Keratinocyte (primary cell): ENCODE measurements at regions not wholly inside any gene's neighbourhood (a gene's known extent, or its start where the extent isn't known, plus 50 kb on each side); places are given as distances from the start of the nearest gene placed in this dataset.

ENCODE experiments used
- DNase-seq: peaks from one replicate; pipeline ENCODE4 v3.0.0-alpha.2; 2011; ENCODE audit warnings: low read depth, missing footprints, low spot score
- FAIRE-seq: peaks from 2 replicates; lab custom pipeline; 2011; peaks lifted over from hg19 to GRCh38; lab: Jason Lieb, UNC
- H2AFZ ChIP-seq: 2 replicates; pipeline ENCODE4 v1.6.0; 2012; ENCODE audit warnings: low read length, control low read depth, inconsistent platforms; ENCODE audit not compliant: control insufficient read depth
- H3K27ac ChIP-seq: 2 replicates; pipeline ENCODE4 v1.5.1; 2011; ENCODE audit warnings: low read length; ENCODE audit not compliant: control insufficient read depth, insufficient read depth
- H3K27me3 ChIP-seq: 3 replicates; pipeline ENCODE4 v1.6.0; 2011; ENCODE audit warnings: low read length; ENCODE audit not compliant: control insufficient read depth, insufficient read depth; ENCODE audit errors: extremely low read depth
- H3K36me3 ChIP-seq, 2 experiments: 2 replicates in 1 of 2; 3 replicates in 1 of 2; pipeline ENCODE4 v1.5.1; 2011; ENCODE audit warnings: low read length in 2 of 2, mild to moderate bottlenecking in 1 of 2; ENCODE audit not compliant: control insufficient read depth in 2 of 2, insufficient read depth in 2 of 2; ENCODE audit errors: extremely low read depth in 1 of 2
- H3K4me1 ChIP-seq: 3 replicates; pipeline ENCODE4 v1.5.1; 2011; ENCODE audit warnings: low read length; ENCODE audit not compliant: control insufficient read depth, insufficient read depth; ENCODE audit errors: extremely low read depth
- H3K4me2 ChIP-seq: 3 replicates; pipeline ENCODE4 v1.6.0; 2011; ENCODE audit warnings: low read depth, low read length; ENCODE audit not compliant: control insufficient read depth, insufficient read depth; ENCODE audit errors: extremely low read depth
- H3K4me3 ChIP-seq, 3 experiments: fragments of 200-600 bp in 1 of 3; sonication (generic) in 1 of 3; 2 replicates in 2 of 3; 3 replicates in 1 of 3; pipeline ENCODE4 v1.5.1; 2011 to 2016; ENCODE audit warnings: low read length in 3 of 3, mild to moderate bottlenecking in 3 of 3, control low read depth in 2 of 3, inconsistent platforms in 1 of 3, low read depth in 1 of 3, mixed read lengths in 1 of 3, mixed run types in 1 of 3, moderate library complexity in 1 of 3; ENCODE audit not compliant: control insufficient read depth in 2 of 3, insufficient read depth in 2 of 3; ENCODE audit errors: extremely low read depth in 1 of 3
- H3K79me2 ChIP-seq: 2 replicates; pipeline ENCODE4 v1.6.0; 2012; ENCODE audit warnings: low read length; ENCODE audit not compliant: control insufficient read depth, insufficient read depth
- H3K9ac ChIP-seq: 3 replicates; pipeline ENCODE4 v1.6.0; 2011; ENCODE audit warnings: low read length; ENCODE audit not compliant: control insufficient read depth, insufficient read depth; ENCODE audit errors: extremely low read depth
- H3K9me1 ChIP-seq: 3 replicates; pipeline ENCODE4 v1.6.0; 2011; ENCODE audit warnings: low read length; ENCODE audit not compliant: control insufficient read depth, insufficient read depth; ENCODE audit errors: extremely low read depth
- H3K9me3 ChIP-seq: 2 replicates; pipeline ENCODE4 v1.5.1; 2012; ENCODE audit warnings: low read depth, low read length; ENCODE audit not compliant: control insufficient read depth
- H4K20me1 ChIP-seq: 3 replicates; pipeline ENCODE4 v1.6.0; 2011; ENCODE audit warnings: low read length; ENCODE audit not compliant: control insufficient read depth, insufficient read depth; ENCODE audit errors: extremely low read depth
- EZH2 ChIP-seq: IDR thresholded peaks from one replicate; pipeline ENCODE4 v1.6.1; 2012; ENCODE audit warnings: inconsistent platforms, mild to moderate bottlenecking, low read length, moderate library complexity
- dilution Hi-C: fragments of 300-500 bp; cut with MboI; formaldehyde crosslinking; loops from one replicate; pipeline ENCODE4 v1.7.0; 2020; ENCODE audit warnings: low sequenced_read_pairs; ENCODE audit not compliant: extremely low pct_ligation_motif_present
- TF ChIP-seq, protein P1 (sequence below), 3 experiments: IDR thresholded peaks in 1 of 3; conservative IDR thresholded peaks in 1 of 3; optimal IDR thresholded peaks in 1 of 3; 2 replicates in 2 of 3; 3 replicates in 1 of 3; pipeline versions ENCODE3 to v1.5.1; 2011; ENCODE audit warnings: low read length in 3 of 3, mild to moderate bottlenecking in 3 of 3, moderate library complexity in 2 of 3, control low read depth in 1 of 3, inconsistent platforms in 1 of 3; ENCODE audit not compliant: insufficient read depth in 2 of 3; ENCODE audit errors: extremely low read depth in 1 of 3

DNA sequence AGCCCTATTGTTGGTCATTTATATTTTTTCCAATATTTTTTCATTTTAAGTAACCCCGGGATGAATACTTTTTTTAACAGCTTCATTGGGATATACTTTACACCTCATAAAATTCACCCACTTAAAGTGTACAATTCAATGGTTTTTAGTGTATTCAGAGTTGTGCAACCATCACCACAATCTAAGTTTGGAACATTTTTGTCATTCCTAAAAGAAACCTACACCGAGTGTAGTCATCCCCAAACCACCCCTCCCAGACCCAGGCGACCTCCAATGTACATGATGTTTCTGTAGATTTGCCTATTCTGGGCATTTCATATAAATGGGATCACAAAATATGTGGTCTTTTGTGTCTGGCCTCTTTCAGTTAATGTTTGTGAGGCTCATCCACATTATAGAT lies 118.3 kb upstream of the FRMD4B start:
- Histone ChIP-seq H3K4me3 (no peak overlapping the region), H3K4me1 (peaks cover 15% of the 10 kb centered on the region), H3K9ac (no peak overlapping the region), H2AFZ (no peak overlapping the region), H3K27me3 (no peaks in the 10 kb centered on the region), H4K20me1 (peaks cover 11% of the 10 kb centered on the region), H3K27ac (no peak overlapping the region), H3K9me1 (peaks cover 8% of the 10 kb centered on the region), H3K36me3 (peaks cover 0 to 2% of the 10 kb centered on the region in 2 experiments), H3K4me2 (no peak overlapping the region), H3K9me3 (no peaks in the 10 kb centered on the region), H3K79me2 (peaks cover 84% of the 10 kb centered on the region)
- DNase-seq (no peak), FAIRE-seq (no peak)
- dilution Hi-C loops: no loop called here
- TF ChIP-seq, protein P1, sequence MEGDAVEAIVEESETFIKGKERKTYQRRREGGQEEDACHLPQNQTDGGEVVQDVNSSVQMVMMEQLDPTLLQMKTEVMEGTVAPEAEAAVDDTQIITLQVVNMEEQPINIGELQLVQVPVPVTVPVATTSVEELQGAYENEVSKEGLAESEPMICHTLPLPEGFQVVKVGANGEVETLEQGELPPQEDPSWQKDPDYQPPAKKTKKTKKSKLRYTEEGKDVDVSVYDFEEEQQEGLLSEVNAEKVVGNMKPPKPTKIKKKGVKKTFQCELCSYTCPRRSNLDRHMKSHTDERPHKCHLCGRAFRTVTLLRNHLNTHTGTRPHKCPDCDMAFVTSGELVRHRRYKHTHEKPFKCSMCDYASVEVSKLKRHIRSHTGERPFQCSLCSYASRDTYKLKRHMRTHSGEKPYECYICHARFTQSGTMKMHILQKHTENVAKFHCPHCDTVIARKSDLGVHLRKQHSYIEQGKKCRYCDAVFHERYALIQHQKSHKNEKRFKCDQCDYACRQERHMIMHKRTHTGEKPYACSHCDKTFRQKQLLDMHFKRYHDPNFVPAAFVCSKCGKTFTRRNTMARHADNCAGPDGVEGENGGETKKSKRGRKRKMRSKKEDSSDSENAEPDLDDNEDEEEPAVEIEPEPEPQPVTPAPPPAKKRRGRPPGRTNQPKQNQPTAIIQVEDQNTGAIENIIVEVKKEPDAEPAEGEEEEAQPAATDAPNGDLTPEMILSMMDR (optimal IDR thresholded peaks at IDR 0.05 in 1 of 3, IDR thresholded peaks at IDR 0.05 in 1 of 3, conservative IDR thresholded peaks at IDR 0.05 in 1 of 3; ENCODE audit: extremely low read depth in 1 of 3, insufficient read depth in 2 of 3, low read length in 3 of 3): no peak
- TF ChIP-seq EZH2: no peak

DNA sequence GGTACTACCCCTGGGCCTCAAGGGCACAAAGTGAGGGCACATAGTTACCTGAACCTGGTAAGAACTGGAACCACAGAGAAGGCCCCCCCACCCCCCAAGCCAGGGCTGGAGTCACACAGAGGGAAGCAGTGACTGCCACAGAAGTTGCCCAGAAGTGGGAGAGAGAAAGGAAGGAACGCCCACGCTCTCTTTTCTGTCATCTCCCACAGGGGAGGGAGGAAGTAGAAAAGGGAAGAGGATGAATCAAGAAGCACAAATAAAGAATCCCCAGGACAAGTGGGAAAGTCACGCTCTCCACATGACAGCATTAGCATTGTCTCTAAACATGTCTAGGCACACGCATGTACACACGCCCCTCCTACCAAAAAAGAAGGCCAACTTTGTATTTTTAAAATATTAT lies 114.7 kb upstream of the FRMD4B start:
- Histone ChIP-seq H3K27me3 (no peaks in the 10 kb centered on the region), H4K20me1 (peaks cover 5% of the 10 kb centered on the region), H3K4me2 (no peak overlapping the region), H3K9ac (no peak overlapping the region), H3K4me1 (peaks cover 12% of the 10 kb centered on the region), H2AFZ (no peak overlapping the region), H3K27ac (no peak overlapping the region), H3K9me3 (no peaks in the 10 kb centered on the region), H3K9me1 (peaks cover 5% of the 10 kb centered on the region), H3K36me3 (peaks cover 0 to 2% of the 10 kb centered on the region in 2 experiments), H3K4me3 (no peak overlapping the region), H3K79me2 (peaks cover 83% of the 10 kb centered on the region)
- peak; percentile 9 for FAIRE-seq
- no peak for TF ChIP-seq EZH2
- TF ChIP-seq, protein P1 (optimal IDR thresholded peaks at IDR 0.05 in 1 of 3, IDR thresholded peaks at IDR 0.05 in 1 of 3, conservative IDR thresholded peaks at IDR 0.05 in 1 of 3; ENCODE audit: extremely low read depth in 1 of 3, insufficient read depth in 2 of 3, low read length in 3 of 3): no peak
- dilution Hi-C loops: no loop called here
- no peak for DNase-seq
